ENCODE measurements at regions not wholly inside any gene's neighbourhood (a gene's known extent, or its start where the extent isn't known, plus 50 kb on each side); places are given as distances from the start of the nearest gene placed in this dataset.

DNA sequence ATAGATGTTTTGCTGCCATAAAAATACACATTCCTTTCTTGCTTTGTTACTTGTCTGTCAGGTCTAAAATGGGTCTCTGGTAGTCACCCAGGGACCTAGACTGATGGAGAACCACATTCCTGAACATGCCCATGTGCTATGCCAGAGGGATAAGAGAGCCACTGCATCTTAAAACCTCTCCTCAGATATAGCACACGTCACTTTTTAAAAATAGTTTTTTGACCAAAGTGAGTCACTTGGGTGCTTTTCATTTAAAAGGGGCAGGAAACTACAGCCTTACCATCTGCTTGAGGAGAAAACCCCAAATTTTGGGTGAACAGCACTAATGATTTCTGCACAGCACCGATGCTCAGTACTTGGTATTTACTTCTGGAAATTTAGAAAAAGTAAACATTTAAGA lies 197.8 kb downstream of the OGFRL1 start:
- DNase-seq, result no peak

GRCh38 chr6:71488186-71488585 lies 199.6 kb downstream of the OGFRL1 start:
- no peak for DNase-seq

GRCh38 chr6:71489736-71490135 lies 201.1 kb downstream of the OGFRL1 start:
- DNase-seq, result no peak

DNA sequence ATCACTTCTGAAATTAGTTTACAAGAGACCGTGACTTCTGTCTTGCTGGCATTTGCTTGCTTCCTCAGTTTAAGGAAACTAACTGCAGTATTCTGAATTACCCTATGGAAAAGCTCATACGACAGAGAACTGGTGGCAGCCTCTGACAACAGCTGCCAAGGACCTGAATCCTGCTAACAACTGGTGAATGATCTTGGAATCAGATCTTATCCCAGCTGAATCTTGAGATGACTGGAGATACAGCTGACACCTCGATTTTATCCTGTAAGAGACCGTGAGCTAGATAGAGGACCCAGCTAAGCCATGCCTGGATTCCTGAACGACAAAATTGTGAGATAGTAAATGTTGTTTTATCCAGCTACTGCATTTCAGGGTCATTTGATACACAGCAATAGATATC lies 202.3 kb downstream of the OGFRL1 start:
- no peak for DNase-seq

- no peak for DNase-seq
Observed at GRCh38 chr6:71491844-71492243, 203.2 kb downstream of the OGFRL1 start.

DNA sequence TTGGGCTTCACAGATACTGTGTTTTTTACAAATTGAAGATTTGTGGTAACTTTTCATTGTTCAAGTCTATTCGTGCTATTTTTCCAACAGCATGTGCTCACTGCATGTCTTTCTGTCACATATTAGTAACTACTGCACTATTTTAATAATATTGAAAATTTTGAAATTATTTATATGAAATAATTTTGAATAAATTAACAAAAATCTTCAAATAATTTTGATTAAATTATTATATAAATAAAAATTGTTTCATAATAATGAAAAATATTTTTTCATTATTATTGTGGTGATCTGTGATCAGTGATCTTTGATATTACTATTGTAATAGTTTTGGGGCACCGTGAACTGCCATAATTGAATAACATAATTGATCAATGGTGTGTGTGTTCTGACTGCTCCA lies 204.1 kb downstream of the OGFRL1 start:
- no peak for DNase-seq

DNA sequence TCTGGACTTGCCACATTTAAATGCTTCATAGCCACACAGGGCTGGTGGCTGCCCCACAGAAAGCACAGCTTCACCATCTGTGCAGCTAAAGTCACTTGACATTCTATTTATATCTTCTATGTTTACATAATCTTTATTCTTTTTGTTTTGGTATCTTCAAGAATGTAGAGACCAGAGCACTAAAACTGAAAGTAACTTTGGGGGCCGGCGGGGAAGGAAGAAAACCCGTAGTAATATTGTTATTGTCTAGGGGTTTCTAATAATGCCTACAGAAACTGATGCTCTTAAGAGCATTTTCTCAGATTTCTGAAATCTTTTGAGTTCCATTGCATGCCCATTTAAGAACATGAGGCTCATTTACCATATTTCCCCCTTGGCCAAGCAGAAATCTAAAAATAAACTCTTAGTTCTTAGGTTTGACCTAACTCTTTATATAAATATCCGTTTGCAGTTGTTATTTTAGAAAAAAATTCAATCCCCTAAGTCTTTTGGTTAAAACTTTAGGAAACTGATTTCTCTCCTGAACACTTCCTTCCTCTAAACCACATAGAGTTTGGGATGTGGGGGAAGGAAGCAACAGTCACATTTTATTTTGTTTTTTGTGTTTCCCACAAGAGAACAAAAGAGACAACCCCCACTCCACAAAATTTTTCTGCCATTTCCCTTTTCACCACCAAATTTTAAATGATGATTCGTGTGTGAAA lies 207.6 kb downstream of the OGFRL1 start:
- DNase-seq, result no peak

DNA sequence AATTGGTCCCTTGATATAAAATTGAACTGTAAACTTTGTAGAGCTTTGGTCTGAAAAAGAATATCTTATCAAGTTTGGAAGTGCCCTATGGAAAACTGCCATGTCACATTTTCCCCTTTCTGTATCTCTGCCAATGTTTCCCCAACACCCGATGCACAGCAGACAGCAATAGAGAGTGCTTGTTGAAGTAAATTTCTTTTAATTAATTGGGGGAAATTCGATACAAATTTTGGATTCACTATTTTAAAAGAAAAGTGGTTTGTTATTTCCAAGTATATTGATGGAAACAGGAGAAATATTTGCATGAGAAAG lies 208.1 kb downstream of the OGFRL1 start:
- DNase-seq, result no peak

DNA sequence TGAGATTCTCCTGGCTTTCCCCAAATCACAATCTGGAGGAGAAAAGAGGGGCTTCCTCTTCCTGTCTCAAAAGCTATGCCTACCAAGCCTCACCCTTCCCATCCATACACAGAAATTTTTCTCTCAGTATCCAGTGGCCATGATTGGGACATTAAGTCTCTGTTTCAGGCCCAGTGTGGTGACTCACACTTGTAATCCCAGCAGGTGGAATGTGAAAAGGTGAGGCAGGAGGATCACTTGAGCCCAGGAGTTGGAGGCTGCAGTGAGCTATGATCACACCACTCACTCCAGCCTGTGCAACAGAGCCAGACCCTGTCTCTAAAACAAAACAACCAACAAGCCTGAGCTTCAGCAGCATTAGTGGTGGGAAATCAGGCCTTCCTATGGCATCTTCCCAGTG lies 210.0 kb downstream of the OGFRL1 start:
- DNase-seq, result no peak

GRCh38 chr6:71499667-71500066 lies 211.1 kb downstream of the OGFRL1 start:
- no peak for DNase-seq

- no peak for DNase-seq
Observed at GRCh38 chr6:71502168-71502567, 213.6 kb downstream of the OGFRL1 start.

- no peak for DNase-seq
Observed at GRCh38 chr6:71502956-71503355, 214.3 kb downstream of the OGFRL1 start.

DNA sequence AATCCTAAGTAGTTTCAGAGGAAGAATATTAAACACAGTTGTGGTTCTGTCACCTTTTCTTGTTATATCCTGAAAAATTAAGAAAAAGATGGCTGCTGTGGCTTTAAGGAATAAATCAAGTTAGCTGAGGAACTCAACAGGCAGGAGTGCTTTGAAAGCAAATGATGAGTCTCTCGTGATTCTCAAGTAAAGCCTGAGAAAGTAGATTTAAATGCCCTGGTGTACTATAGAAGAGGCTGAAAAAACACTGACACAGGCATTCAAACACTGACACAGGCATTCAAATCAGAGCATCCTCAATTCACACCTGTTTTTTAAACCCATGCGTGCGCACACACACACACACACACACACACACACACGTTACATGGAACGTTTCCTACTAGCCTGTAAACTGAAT lies 218.6 kb downstream of the OGFRL1 start:
- DNase-seq, result no peak

DNA sequence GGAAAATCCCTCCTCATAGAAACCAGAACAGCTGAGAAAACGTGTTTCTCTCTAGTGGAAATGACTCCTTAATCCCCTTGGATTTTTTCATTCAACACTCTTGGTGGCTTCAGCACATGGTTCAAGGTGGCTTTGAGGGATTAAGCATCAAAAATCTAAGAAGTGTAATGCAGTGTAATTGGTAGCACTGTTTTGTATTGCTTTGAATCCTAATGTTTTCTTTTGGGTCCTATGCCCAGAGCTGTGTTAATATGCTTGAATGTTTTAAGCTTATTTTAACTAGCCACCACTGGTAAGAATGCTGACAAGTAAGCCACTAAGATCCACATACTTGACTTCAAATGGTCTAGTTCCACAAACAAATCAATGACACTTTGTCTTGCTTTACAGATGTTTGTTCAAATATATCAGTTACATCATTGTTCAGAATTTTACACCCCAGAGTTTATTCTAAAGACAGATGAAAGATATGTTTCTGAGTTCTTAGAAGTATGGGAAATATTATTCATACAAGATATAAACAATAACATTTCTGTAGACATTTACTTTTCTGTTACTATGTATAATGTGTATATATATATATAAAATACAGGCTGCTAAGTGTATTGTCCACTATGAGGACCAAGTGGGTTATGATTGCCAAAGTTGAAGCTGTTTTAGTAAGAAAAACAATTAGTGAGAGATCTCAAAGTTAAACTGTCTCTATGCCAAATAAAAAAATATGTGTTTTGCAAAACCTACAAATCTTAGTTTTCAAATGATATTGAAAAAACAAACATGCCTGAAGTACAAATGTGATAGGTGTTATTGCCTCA lies 220.8 kb downstream of the OGFRL1 start:
- DNase-seq, result no peak

DNA sequence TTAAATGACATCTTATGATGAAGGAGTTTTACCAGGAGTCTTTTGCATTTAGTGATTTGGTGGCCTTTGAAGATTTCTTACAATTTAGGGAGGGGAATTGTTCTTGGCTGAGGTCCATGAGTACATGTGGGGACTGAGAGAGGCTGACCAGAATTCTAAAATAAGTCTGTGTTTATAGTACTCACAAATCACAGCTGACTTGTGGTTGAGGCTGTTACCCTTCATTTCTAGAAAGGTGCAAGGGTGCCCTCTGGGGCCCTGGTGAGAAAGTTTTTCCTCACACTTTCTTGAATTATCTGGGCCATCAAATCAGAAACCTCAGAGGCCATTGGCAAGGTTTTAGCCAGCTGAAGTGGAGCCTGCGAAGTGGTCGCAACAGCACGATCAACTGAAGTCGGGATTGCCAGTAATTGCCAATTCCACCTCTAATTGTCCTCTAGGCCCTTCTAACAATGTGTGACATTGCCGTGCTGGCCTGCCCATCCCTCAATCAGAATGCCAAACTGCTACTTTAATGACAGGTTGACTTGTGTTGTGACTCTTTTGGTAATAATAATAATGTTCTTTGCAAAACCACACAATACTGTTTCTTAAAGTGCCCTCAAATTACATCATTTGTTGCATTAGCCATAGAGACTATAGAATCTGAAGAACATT lies 221.6 kb downstream of the OGFRL1 start:
- DNase-seq, result peak; percentile 13 to 16

DNA sequence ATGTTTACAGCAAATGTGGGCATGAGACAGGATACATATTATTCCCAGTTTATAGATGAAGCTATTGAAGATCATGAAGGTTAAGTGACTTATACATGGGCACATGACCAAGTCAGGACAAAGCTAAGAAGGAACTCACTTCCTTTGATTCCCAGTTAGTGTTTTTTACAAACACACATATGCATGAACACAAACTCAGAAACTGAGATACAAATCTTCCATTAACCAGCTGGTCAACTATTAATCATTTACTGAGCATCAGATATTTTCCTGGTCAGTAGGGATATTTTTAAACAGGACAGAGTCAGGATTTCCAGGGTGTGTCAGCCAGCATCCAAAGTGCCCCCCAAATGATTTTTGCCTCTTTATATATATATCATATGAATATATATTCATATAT lies 222.2 kb downstream of the OGFRL1 start:
- no peak for DNase-seq

DNA sequence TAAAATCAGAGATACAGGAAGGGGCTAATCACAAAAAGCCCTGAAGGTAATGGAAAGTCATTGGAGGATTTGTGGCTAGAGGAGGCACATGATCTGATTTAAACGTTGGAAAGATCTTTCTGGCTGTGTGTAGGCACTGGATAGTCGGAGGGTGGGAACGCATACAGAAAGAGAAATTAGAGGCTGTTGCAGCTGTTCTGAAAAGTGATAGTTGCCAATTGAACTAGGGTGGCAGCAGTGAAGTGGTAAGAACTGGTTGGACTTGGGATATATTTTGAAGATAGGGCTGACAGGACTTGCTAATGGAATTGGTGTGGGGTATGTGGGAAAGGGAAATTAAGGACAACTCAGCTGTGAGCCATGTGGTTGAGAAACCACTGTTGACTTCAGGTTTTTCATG lies 223.6 kb downstream of the OGFRL1 start:
- DNase-seq, result no peak

- DNase-seq, result no peak
Observed at GRCh38 chr6:71513036-71513435, 224.4 kb downstream of the OGFRL1 start.

DNA sequence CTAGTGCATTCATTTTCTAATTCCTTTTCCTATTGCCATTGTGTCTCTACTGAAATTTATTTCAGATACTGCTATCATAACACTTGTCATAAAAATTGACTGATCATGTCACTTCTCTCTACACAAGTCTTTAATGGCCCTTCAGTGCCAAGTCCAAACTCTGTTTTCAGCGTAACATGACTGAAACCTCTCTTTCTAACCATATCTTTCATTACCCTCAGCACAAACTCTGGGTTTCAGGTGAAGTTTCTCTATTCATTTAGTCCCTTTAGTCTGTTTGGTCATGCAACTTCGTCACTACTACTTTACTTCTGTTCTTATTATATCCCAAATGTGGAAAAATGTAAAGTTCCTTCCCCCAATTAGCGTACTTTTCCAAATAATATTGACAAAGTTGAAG lies 234.9 kb downstream of the OGFRL1 start:
- no peak for DNase-seq

- no peak for DNase-seq
Observed at GRCh38 chr6:71524201-71524600, 235.6 kb downstream of the OGFRL1 start.

- no peak for DNase-seq
Observed at GRCh38 chr6:71527886-71528285, 239.3 kb downstream of the OGFRL1 start.

DNA sequence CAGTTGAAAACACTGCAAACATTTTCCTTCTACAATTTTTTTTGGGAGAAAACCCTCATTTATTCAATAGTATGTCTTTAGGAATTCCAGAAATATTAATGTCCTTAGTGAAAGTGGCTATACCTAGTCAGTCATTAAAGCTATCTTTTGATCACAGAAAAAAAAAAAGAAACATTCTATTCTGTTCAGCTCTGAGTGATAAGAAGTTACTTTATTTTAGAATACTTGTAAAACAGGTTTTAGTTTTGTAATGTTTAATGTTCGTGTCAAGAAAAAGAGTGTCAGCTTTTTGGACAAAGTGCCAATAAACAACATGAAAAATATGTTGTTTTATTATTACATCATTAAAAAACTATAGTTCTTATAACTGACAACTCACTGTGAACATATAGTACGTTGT lies 240.4 kb downstream of the OGFRL1 start:
- no peak for DNase-seq

DNA sequence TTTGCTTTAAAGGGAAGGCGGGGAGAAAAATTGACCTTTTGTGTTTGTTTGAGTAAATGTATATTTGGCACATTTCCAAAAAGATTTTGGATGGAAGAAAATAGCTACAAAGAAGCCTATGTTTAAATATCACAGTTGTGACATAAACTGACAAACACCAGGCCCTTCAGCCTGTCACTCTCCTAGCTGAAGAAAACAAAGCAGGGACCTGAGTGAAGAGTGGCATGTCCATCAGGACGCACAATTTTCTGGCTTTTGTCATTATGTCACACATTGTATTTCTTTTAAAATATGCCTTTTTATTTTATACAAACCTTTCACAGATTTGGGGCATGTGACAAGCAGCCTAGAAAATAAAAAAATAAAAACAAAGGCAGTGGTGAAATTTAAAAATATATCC lies 241.2 kb downstream of the OGFRL1 start:
- DNase-seq, result peak in 1 of 2 experiments; percentile 0

DNA sequence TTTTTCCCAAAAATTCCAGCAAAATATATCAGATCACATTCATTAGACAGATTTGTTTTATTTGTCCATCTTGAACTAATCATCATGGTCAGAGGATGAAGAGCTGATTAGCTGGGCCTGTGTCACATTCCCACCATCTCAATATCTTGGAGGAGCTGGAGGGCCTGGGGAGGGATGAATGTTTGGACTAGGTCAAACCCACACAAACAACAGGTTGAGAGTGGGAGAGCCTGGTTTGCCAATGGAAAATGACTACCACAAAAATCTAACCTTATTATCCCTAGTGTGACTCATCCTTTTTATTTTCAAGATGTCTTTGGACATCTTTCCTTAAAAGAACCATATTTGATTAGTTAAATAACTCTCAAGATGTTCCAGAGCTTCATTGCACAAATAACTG lies 242.4 kb downstream of the OGFRL1 start:
- DNase-seq, result no peak
